Activated CD4-positive, alpha-beta T cell treated with anti-CD3 and anti-CD28 coated beads, Interleukin-2, amount 10 ng/mL, durations not matched to agents 7 days and 5 days (primary cell): ENCODE measurements at regions not wholly inside any gene's neighbourhood (a gene's known extent, or its start where the extent isn't known, plus 50 kb on each side); places are given as distances from the start of the nearest gene placed in this dataset.

Experiments used
- CTCF ChIA-PET: fragments of 350-600 bp; sonication (Branson Sonifier 250); formaldehyde crosslinking; loops from one replicate; lab custom pipeline; 2021; ENCODE audit warnings: antibody characterized with exemption; lab: Charles Lee
- POLR2A ChIA-PET: fragments of 350-600 bp; sonication (Branson Sonifier 250); formaldehyde crosslinking; loops from one replicate; lab custom pipeline; 2021; ENCODE audit warnings: antibody characterized with exemption; lab: Charles Lee
- DNase-seq: peaks from one replicate; pipeline ENCODE4 v3.0.0-alpha.2; 2020
- H3K27ac Mint-ChIP-seq: one replicate; pipeline ENCODE4 v1.8.0; 2021; ENCODE audit warnings: mild to moderate bottlenecking, moderate library complexity, mixed read lengths
- H3K27me3 Mint-ChIP-seq: one replicate; pipeline ENCODE4 v1.8.0; 2021; ENCODE audit warnings: mixed read lengths
- H3K36me3 Mint-ChIP-seq: one replicate; pipeline ENCODE4 v1.8.0; 2021; ENCODE audit warnings: low read depth, mixed read lengths
- H3K4me1 Mint-ChIP-seq: one replicate; pipeline ENCODE4 v1.8.0; 2021; ENCODE audit warnings: mixed read lengths
- H3K4me3 Mint-ChIP-seq: one replicate; pipeline ENCODE4 v1.8.0; 2021; ENCODE audit warnings: mild to moderate bottlenecking, moderate library complexity, mixed read lengths
- H3K9me3 Mint-ChIP-seq: one replicate; pipeline ENCODE4 v1.8.0; 2021; ENCODE audit warnings: mixed read lengths

DNA sequence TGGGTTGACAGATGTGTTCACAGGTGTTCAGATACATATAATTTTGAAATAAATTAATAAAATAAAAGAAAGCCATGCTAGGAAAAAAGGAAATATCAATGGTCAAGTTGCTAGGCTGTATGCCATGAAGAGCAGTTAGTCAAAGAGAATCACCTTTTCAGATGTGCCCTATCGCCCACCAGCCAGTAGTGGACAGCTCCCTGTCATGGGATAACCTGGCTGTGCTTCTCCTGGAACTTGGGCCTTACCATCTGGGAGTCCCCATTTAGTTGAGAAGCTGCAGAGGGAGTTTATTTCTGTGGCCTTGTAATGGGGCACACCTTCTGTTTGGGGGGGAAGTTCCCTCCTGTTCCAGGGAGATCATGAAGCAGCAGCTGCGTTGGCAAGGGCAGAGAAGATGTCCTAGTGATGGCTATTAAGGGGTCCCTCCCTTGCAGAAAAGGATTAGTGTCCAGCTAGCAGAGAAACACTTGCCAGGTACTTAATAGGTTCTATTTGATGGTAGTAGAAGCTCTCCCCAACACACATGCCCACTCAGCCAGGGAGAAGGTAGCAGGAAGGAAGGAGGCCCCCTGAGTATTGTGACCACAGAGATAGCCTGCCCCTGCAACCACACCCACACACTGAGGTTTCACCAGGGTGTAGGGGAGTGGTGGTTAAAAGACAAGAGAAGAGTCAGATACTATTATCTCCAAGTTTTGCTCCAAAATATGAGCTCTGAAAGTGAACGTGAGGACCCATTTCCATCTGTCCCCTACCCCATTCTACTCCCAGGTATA is 117.7 kb downstream of the B3GNT2 start:
- H3K4me3 Mint-ChIP-seq, result peak overlapping the region; percentile 33
- no peaks in the 10 kb centered on the region for H3K27me3 Mint-ChIP-seq
- H3K27ac Mint-ChIP-seq, result peak overlapping the region; percentile 87
- ChIA-PET POLR2A (no interaction called here), CTCF (interaction anchor here (0.9 to 1.2 kb wide), 4 partner anchors 13 to 1588 kb away, joined by 3 to 5 read pairs (median 3); no protein-coding TSS in a partner anchor)
- no peaks in the 10 kb centered on the region for H3K36me3 Mint-ChIP-seq
- peak; percentile 35 for DNase-seq
- H3K9me3 Mint-ChIP-seq, result no peaks in the 10 kb centered on the region
- peaks cover 38% of the 10 kb centered on the region for H3K4me1 Mint-ChIP-seq

DNA sequence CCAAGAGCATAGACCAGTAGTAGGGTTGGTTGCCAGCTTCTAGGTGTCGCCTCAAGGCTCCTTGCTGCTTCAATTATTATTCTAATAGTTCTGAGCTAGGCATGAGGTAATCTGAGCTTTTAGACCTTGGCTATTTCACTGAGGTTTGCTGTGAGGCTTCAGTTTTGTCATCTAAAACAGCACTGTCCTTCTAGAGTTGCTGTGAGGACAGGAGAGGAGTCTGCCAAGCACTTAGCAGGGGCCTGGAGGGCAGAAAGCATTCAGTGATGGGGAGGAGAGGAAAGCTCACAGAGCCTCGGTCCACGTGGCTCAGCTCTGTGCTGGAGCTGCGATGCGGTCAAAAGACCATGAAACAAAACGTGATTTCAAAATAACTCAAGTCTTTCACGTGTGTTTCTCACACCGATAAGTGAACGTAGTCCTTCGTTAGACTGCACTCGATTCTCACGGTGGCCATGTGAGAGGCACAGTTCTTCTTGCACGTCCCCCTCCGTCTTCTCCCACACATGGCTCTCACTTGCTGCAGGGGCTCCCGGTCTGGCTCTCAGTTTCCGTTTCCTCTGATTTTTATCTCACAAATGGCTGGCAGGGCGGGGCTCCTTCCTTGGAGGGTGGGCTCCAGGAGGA is 113.7 kb downstream of the B3GNT2 start:
- peaks cover 71% of the 10 kb centered on the region for H3K4me1 Mint-ChIP-seq
- peak overlapping the region; percentile 84 for H3K27ac Mint-ChIP-seq
- peak; percentile 24 for DNase-seq
- ChIA-PET CTCF (interaction anchor here (1.1 to 1.2 kb wide), 3 partner anchors 14 to 33 kb away, joined by 3 to 4 read pairs (median 4); no protein-coding TSS in a partner anchor), POLR2A (no interaction called here)
- peak overlapping the region; percentile 18 for H3K4me3 Mint-ChIP-seq
- H3K27me3 Mint-ChIP-seq, result no peaks in the 10 kb centered on the region
- no peaks in the 10 kb centered on the region for H3K36me3 Mint-ChIP-seq
- no peaks in the 10 kb centered on the region for H3K9me3 Mint-ChIP-seq

DNA sequence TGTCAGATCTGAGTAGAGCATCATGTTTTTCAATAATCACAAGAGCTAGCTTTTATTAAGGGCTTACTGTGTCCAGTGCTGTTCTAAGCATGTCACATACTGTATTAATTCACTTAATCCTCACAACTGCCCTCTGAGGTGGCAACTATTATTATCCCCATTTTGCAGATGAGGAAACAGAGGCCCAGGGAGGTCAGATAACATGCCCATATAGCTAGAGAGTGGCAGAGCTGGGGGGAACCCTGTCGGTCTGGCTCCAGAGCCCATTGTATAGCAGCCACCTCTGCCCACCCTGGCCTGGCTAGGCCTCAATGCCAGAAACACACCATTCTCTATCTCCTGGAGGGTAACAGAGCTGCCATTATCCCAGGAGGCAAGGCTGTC is 113.2 kb downstream of the B3GNT2 start:
- H3K27ac Mint-ChIP-seq, result peak overlapping the region; percentile 28
- no peaks in the 10 kb centered on the region for H3K36me3 Mint-ChIP-seq
- POLR2A ChIA-PET, result no interaction called here
- no peak overlapping the region for H3K4me3 Mint-ChIP-seq
- peaks cover 71% of the 10 kb centered on the region for H3K4me1 Mint-ChIP-seq
- H3K27me3 Mint-ChIP-seq, result no peaks in the 10 kb centered on the region
- no peaks in the 10 kb centered on the region for H3K9me3 Mint-ChIP-seq
- CTCF ChIA-PET, result interaction anchor here (1.1 to 1.2 kb wide), 2 partner anchors 22 to 34 kb away, joined by 3 to 4 read pairs; no protein-coding TSS in a partner anchor
- DNase-seq, result no peak

DNA sequence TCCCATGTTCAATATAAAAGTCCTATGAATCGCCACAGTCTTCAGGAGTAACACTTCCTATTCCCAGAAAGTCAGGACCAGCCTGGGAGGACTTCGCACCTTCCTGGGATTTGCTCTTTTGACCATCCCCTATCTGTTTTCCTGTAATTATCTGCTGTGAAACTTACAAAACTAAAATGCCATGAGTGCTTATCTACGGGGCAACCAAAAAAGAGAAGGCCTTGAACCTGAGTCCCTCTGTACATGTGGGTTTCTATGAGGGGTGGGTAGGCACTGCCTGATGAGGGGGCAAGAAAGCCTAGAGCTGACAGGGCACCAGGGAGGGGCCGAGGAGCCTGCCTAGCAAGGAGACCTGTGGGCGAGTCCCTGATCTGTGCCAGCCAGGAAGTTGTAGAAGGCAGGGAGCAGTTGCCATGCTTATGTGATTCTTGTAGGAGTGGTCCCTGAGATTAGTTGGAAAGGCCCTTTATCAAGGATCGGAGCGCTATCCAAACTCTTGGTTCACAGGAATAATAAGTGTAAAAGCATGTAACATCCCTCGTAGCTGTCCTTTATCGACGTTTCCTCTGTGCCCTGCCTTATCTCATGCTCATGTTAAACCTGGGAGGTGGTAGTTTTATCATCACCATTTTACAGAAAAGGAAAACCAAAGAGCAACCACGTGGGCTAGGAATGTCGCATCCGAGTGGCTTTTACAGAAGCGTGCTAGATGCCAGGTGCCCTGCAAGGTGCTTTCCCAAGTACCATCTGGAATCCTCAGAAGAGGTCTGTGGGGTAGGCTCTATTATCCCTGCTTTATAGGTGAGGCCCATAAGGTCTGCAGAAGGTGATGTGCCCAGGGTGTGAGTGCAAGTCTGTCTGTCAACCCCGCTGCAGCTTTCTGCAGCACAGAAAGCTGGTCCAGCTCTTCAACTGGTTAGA is 111.8 kb downstream of the B3GNT2 start:
- Mint-ChIP-seq H3K36me3 (no peaks in the 10 kb centered on the region), H3K4me1 (peaks cover 75% of the 10 kb centered on the region), H3K4me3 (no peak overlapping the region), H3K9me3 (no peaks in the 10 kb centered on the region), H3K27me3 (no peaks in the 10 kb centered on the region), H3K27ac (no peak overlapping the region)
- no peak for DNase-seq
- CTCF ChIA-PET, result no interaction called here
- POLR2A ChIA-PET, result no interaction called here

DNA sequence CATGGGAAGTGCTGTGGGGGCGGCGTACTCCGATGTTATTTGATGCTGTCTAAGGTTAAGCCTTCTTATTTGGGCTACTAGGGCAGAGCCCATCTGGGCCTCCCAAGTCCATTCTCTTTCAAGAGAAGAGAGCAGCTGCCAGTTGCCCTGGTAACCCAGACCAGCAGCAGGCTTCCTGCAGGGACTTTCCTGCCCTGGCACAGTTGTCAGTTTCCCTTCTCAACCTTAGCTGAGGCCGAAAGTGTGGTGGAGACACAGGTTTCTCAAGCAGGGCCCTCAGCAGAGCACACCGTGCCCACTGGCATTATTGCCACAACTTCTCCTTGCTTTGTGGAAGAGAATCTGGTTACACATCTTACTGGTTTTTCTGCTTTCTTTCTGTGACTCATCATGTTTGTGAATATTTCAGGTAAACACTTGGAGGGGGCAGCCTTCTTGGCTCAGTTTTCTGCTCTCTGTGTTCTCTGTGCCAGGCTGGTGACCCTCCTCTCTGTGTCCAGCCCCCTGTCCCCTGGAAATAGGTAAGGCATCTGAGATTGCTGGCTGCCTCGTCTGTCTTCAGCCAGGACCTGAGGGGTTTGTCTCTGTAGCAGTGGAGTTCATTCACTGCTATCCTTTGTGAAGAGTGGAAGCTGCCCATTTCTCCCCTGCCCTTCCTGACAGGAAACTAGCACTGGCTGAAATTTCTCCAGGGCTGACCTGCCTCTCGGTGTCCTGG is 111.0 kb downstream of the B3GNT2 start:
- Mint-ChIP-seq H3K27me3 (peaks cover 2% of the 10 kb centered on the region), H3K9me3 (no peaks in the 10 kb centered on the region), H3K4me3 (no peak overlapping the region), H3K4me1 (peaks cover 83% of the 10 kb centered on the region), H3K27ac (peak overlapping the region; percentile 10), H3K36me3 (no peaks in the 10 kb centered on the region)
- ChIA-PET CTCF (interaction anchor here (0.7 kb wide), 1 partner anchor 1354 kb away, joined by 3 read pairs; no protein-coding TSS in a partner anchor), POLR2A (interaction anchor here (0.7 kb wide), 1 partner anchor 54 kb away, joined by 6 read pairs; no protein-coding TSS in a partner anchor)
- peak; percentile 39 for DNase-seq

DNA sequence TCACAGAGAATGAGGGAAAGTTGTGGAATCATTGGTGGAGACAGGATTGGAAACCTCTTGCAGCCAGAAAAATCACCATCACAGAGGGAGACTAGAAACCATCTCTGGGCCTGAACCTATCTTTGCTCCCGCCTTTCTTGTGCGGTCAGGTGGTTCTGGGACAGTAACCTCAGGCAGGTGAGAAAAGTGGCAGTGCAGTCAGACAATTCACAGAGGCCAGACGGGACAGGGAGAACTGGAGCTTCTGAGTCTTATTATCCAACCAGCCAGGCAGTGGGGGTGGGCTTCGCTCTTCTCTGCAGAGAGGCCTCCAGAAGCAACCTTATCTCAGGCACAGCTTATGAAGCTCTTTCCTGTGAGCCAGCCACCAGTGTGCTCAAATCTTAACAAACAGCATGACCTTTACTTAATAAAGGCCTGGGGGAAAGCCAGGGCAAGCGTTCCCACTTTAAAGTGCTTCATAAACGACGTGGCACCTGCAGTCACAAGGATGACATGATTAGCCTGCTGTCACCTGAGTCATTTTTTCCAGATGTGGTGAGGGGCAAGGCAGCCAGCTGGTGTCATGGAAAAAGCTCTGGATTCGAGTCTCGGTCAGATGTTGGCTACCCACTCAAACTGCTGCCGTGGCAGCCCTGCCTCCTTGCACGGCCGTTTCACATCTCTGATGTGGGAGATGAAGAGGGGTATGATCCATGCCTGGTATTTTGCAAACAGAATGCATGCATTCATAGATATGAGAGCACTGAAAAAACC is 109.7 kb downstream of the B3GNT2 start:
- ChIA-PET POLR2A (no interaction called here), CTCF (interaction anchor here (1.1 to 1.5 kb wide), 2 partner anchors 16 to 39 kb away, joined by 3 read pairs; no protein-coding TSS in a partner anchor)
- DNase-seq, result peak; percentile 35
- Mint-ChIP-seq H3K36me3 (no peaks in the 10 kb centered on the region), H3K4me1 (peaks cover 81% of the 10 kb centered on the region), H3K4me3 (no peak overlapping the region), H3K27ac (peak overlapping the region; percentile 83), H3K9me3 (no peaks in the 10 kb centered on the region), H3K27me3 (peaks cover 4% of the 10 kb centered on the region)

DNA sequence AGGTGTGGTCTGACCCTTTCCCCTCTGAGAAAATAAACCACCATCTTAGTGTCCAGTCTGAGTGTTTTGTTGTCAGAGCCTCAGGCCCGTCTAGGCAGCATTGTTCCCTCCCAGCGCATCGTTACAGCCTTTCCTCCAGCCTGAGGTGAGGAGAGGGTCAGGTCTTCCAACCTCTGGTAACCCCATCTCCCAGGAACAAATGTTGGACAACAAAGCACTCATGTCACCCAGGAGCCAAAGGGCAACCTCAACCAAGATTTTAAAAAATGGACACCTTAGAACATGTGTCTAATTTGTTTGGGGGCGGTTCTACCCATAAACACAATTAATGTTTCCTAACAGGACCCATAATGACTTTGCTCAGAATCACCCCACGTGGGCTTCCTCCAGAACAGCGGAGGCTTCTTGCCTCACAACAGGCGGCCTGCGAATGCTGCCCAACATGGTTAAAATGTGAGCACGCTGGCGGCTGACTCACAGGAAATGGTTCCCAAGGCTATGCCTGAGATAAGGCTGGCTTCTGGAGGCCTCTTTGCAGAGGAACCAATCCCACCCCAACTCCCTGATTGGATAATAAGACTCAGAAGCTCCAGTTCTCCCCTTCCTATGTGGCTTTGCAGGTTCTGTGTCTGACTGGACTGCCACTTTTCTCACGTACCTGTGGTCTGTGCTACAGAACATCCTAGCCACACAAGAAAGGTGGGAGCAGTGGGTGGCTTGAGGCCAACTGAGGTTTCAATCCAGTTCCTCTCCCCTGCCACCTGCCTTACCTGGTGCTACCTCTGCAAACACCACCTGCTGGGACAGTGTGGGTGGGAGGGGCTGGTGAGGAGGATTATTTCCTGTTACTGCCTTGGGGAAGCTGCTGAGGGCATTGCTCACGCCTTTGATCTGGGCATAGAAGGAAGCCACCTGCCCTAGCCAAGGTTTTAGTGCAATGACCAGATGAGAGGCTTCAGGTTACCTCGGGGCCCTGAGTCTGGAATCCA is 108.8 kb downstream of the B3GNT2 start:
- DNase-seq, result peak; percentile 26
- POLR2A ChIA-PET, result no interaction called here
- H3K27ac Mint-ChIP-seq, result peak overlapping the region; percentile 83
- no peaks in the 10 kb centered on the region for H3K36me3 Mint-ChIP-seq
- CTCF ChIA-PET, result interaction anchor here (0.5 to 1.9 kb wide), 4 partner anchors 17 to 1293 kb away, joined by 3 to 4 read pairs (median 3); no protein-coding TSS in a partner anchor
- peaks cover 72% of the 10 kb centered on the region for H3K4me1 Mint-ChIP-seq
- H3K9me3 Mint-ChIP-seq, result no peaks in the 10 kb centered on the region
- H3K27me3 Mint-ChIP-seq, result peaks cover 4% of the 10 kb centered on the region
- no peak overlapping the region for H3K4me3 Mint-ChIP-seq

DNA sequence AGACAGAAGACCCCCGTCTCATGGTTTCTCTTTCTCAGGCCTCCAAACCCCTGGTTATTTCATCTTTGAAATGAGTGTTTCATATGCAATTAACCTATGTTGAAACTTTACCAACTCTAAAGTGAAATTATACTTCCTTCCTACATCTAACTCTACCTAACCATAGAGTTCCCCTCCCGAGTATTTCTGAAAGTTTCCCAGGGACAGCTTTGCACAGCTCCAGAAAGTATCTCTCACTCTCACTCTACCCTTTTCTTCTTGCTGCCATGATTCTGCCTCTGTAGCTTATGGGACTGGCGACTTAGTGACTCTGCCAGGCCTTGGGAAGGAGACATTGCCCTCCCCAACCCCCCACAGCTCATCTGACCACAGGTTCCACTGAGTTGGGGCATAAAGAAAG is 107.9 kb downstream of the B3GNT2 start:
- ChIA-PET POLR2A (interaction anchor here (0.6 kb wide), 1 partner anchor 81 kb away, joined by 4 read pairs; no protein-coding TSS in a partner anchor), CTCF (interaction anchor here (0.5 to 1.9 kb wide), 3 partner anchors 9 to 37 kb away, joined by 3 to 4 read pairs (median 3); no protein-coding TSS in a partner anchor)
- Mint-ChIP-seq H3K4me1 (peaks cover 63% of the 10 kb centered on the region), H3K27ac (peak overlapping the region; percentile 42), H3K27me3 (peaks cover 4% of the 10 kb centered on the region), H3K9me3 (no peaks in the 10 kb centered on the region), H3K4me3 (no peak overlapping the region), H3K36me3 (no peaks in the 10 kb centered on the region)
- DNase-seq, result no peak

DNA sequence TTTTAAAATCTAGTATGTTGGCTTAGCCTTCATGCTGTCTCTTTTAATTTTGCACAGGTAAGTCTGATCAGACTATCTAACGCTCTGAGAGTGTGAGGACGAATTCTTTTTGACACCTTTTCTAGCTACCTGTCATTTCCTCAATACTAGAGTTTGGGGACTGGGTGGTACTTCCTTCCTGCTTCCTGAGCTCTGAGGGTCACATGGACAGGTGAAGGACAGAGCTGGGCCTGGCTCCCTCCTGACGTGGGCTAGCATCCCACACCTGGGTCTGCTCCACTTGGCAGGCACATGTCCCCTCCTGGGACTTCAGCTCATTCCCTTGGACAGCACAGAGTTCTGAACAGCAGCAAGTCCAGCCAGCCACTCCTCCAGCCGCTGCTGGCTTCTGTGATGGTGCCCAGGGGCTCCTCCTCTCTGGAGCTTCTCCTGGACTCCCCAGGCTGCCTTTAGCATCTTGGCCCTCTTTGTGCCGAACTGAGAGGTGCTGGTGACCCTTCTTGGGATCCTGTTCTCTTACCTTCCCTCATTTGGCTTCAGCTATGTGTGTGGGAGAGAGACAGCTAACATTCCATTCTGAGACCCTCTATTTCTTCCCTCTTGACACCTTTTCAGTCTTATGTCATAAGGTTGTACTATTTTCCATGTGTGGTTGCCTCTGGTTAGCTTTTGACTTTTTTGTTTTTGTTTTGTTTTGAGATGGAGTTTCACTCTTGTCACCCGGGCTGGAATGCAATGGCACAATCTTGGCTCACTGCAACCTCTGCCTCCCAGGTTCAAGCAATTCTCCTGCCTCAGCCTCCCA is 106.9 kb downstream of the B3GNT2 start:
- H3K36me3 Mint-ChIP-seq, result no peaks in the 10 kb centered on the region
- H3K4me1 Mint-ChIP-seq, result peaks cover 57% of the 10 kb centered on the region
- peak overlapping the region; percentile 1 for H3K27ac Mint-ChIP-seq
- DNase-seq, result no peak
- POLR2A ChIA-PET, result interaction anchor here (0.6 to 1.0 kb wide), 2 partner anchors 82 to 107 kb away, joined by 4 to 7 read pairs; partner anchors contain the start of gene B3GNT2
- H3K27me3 Mint-ChIP-seq, result peaks cover 4% of the 10 kb centered on the region
- CTCF ChIA-PET, result interaction anchor here (1.0 to 1.9 kb wide), 4 partner anchors 9 to 33 kb away, joined by 3 to 4 read pairs (median 4); no protein-coding TSS in a partner anchor
- H3K9me3 Mint-ChIP-seq, result no peaks in the 10 kb centered on the region
- no peak overlapping the region for H3K4me3 Mint-ChIP-seq

DNA sequence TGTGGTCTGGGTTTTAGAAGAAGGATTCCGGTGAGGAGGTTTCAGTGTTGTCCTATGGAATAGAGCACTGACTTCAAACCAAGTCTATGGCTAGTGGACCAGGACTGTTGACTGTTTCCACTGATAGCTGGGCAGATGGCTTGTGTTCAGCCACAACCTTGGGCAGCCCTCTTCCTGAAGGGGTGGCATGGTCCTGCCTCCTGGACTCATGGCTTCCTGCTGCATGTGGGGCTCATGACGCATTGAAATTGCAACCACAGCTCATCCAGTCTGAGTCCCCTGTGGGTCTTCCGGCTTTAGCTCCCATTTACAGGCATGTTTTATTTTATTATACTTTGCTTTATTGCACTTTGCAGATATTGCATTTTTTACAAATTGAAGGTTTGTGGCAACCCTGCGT is 105.0 kb downstream of the B3GNT2 start:
- Mint-ChIP-seq H3K4me1 (peaks cover 39% of the 10 kb centered on the region), H3K4me3 (no peak overlapping the region), H3K27me3 (peaks cover 7% of the 10 kb centered on the region), H3K36me3 (no peaks in the 10 kb centered on the region), H3K27ac (no peak overlapping the region), H3K9me3 (no peaks in the 10 kb centered on the region)
- ChIA-PET POLR2A (no interaction called here), CTCF (interaction anchor here (1.0 to 1.3 kb wide), 3 partner anchors 13 to 39 kb away, joined by 3 to 7 read pairs (median 5); no protein-coding TSS in a partner anchor)
- no peak for DNase-seq
